ENCODE measurements at regions not wholly inside any gene's neighbourhood (a gene's known extent, or its start where the extent isn't known, plus 50 kb on each side); places are given as distances from the start of the nearest gene placed in this dataset.

DNA sequence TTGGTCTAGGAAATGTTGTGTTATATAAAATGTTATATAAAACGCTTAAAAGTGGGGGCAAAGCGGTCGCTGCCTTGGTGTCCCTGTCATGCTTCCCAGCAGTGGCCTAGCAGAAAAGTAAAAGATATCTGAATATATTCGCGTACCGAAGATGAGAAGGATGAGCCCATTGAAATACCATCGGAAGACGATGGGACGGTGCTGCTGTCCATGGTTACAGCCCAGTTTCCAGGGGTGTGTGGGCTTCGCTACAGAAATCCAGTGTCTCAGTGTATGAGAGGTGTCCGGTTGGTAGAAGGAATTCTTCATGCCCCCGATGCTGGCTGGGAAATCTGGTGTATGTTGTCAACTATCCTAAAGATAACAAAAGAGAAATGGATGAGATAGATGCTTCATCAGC is 110.9 kb upstream of the DIAPH3 start:
- CTCF ChIA-PET: no interaction called here
- WGBS, 2 experiments (ENCODE audit: extremely low coverage in 2 of 2, insufficient read length in 1 of 2): 60% methylated on average over 3 of the region's 12 CpGs; no CpG with 5 or more reads in 1 of the 2 experiments
- POLR2A ChIA-PET (ENCODE audit: unreplicated experiment): no interaction called here

More for the DNA sequence above, 110.9 kb upstream of the DIAPH3 start:
- TF ChIP-seq, protein P1, sequence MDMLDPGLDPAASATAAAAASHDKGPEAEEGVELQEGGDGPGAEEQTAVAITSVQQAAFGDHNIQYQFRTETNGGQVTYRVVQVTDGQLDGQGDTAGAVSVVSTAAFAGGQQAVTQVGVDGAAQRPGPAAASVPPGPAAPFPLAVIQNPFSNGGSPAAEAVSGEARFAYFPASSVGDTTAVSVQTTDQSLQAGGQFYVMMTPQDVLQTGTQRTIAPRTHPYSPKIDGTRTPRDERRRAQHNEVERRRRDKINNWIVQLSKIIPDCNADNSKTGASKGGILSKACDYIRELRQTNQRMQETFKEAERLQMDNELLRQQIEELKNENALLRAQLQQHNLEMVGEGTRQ (IDR thresholded peaks at IDR 0.05; ENCODE audit: low read depth, low read length): no peak
- TF ChIP-seq RAD21 (IDR thresholded peaks at IDR 0.05; ENCODE audit: low read length) (no peak), SMC3 (IDR thresholded peaks at IDR 0.05; ENCODE audit: low read depth, low read length) (no peak), FOS (IDR thresholded peaks at IDR 0.05; ENCODE audit: low read depth, low read length) (no peak), POLR2A (IDR thresholded peaks at IDR 0.05; ENCODE audit: low read depth, low read length) (no peak), BHLHE40 (IDR thresholded peaks at IDR 0.05; ENCODE audit: low read depth, low read length) (no peak), CEBPB (IDR thresholded peaks at IDR 0.05; ENCODE audit: low read depth, low read length) (no peak), CHD1 (IDR thresholded peaks at IDR 0.05; ENCODE audit: low read depth, low read length) (no peak), MAFK (IDR thresholded peaks at IDR 0.05; ENCODE audit: low read depth, low read length) (no peak), RFX5 (IDR thresholded peaks at IDR 0.05; ENCODE audit: low read depth, low read length) (no peak), MXI1 (IDR thresholded peaks at IDR 0.05; ENCODE audit: borderline replicate concordance, low read depth, low read length) (no peak), NFE2L2 (IDR thresholded peaks at IDR 0.05; ENCODE audit: low read depth, low read length) (no peak), MAZ (IDR thresholded peaks at IDR 0.05; ENCODE audit: borderline replicate concordance, low read depth, low read length) (no peak), RCOR1 (IDR thresholded peaks at IDR 0.05; ENCODE audit: insufficient replicate concordance, low read length) (no peak)
- TF ChIP-seq, protein P2, sequence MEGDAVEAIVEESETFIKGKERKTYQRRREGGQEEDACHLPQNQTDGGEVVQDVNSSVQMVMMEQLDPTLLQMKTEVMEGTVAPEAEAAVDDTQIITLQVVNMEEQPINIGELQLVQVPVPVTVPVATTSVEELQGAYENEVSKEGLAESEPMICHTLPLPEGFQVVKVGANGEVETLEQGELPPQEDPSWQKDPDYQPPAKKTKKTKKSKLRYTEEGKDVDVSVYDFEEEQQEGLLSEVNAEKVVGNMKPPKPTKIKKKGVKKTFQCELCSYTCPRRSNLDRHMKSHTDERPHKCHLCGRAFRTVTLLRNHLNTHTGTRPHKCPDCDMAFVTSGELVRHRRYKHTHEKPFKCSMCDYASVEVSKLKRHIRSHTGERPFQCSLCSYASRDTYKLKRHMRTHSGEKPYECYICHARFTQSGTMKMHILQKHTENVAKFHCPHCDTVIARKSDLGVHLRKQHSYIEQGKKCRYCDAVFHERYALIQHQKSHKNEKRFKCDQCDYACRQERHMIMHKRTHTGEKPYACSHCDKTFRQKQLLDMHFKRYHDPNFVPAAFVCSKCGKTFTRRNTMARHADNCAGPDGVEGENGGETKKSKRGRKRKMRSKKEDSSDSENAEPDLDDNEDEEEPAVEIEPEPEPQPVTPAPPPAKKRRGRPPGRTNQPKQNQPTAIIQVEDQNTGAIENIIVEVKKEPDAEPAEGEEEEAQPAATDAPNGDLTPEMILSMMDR (conservative IDR thresholded peaks at IDR 0.05; ENCODE audit: low read depth, low read length): no peak
- TF ChIP-seq, protein P3, sequence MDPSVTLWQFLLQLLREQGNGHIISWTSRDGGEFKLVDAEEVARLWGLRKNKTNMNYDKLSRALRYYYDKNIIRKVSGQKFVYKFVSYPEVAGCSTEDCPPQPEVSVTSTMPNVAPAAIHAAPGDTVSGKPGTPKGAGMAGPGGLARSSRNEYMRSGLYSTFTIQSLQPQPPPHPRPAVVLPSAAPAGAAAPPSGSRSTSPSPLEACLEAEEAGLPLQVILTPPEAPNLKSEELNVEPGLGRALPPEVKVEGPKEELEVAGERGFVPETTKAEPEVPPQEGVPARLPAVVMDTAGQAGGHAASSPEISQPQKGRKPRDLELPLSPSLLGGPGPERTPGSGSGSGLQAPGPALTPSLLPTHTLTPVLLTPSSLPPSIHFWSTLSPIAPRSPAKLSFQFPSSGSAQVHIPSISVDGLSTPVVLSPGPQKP (IDR thresholded peaks at IDR 0.05; ENCODE audit: borderline replicate concordance, low read depth, low read length): no peak
- no peak overlapping the region for H3K4ac ChIP-seq (ENCODE audit: low read depth, low read length)
- H3K4me1 ChIP-seq (ENCODE audit: control insufficient read depth, insufficient read depth, low read length): no peaks in the 10 kb centered on the region
- dilution Hi-C loops (cut with HindIII; ENCODE audit: low sequenced_read_pairs, unreplicated experiment) (no loop called here), intact Hi-C loops (cut with micrococcal nuclease) (no loop called here), in situ Hi-C loops (cut with MboI; ENCODE audit: low sequenced_read_pairs) (no loop called here)
- no peak overlapping the region for H4K5ac ChIP-seq (ENCODE audit: low read depth, low read length)
- H4K8ac ChIP-seq (ENCODE audit: low read depth in 2 of 2, low read length in 2 of 2): no peak overlapping the region
- no peak overlapping the region for H2AFZ ChIP-seq (replicated peaks; ENCODE audit: low read length, poor library complexity)
- H2AK5ac ChIP-seq (ENCODE audit: low read depth, low read length): no peak overlapping the region
- no peak overlapping the region for H2BK120ac ChIP-seq (ENCODE audit: low read depth, low read length)
- no peak overlapping the region for H3K56ac ChIP-seq (ENCODE audit: extremely low read depth, insufficient read depth, low read length)
- H3K18ac ChIP-seq (ENCODE audit: low read depth, low read length): no peak overlapping the region
- H3K9me3 ChIP-seq (ENCODE audit: control insufficient read depth, insufficient read depth, low read length): no peaks in the 10 kb centered on the region
- no peak overlapping the region for H2BK5ac ChIP-seq (ENCODE audit: low read depth, low read length, poor library complexity, severe bottlenecking)
- no peaks in the 10 kb centered on the region for H4K20me1 ChIP-seq (ENCODE audit: insufficient read depth, low read length)
- DNase-seq (no peak), ATAC-seq (ENCODE audit: low read depth) (no peak)
- H3K36me3 ChIP-seq (ENCODE audit: control insufficient read depth, insufficient read depth, low read length): no peaks in the 10 kb centered on the region
- no peaks in the 10 kb centered on the region; the same call in 1 of the 2 replicates for H3K27me3 ChIP-seq (ENCODE audit: control insufficient read depth, insufficient read depth, low read length)
- H3K4me3 ChIP-seq (ENCODE audit: insufficient read depth, low read depth, low read length): no peak overlapping the region
- H4K91ac ChIP-seq (ENCODE audit: insufficient read depth, low read depth, low read length): no peak overlapping the region
- no peak overlapping the region for H2BK15ac ChIP-seq (ENCODE audit: low read depth, low read length)
- H3K9me1 ChIP-seq (ENCODE audit: insufficient read depth, low read length): no peaks in the 10 kb centered on the region
- H2BK20ac ChIP-seq (ENCODE audit: low read depth, low read length): no peak overlapping the region
- H3K9ac ChIP-seq (ENCODE audit: low read depth, low read length): no peak overlapping the region
- no peak overlapping the region for H3K14ac ChIP-seq (replicated peaks; ENCODE audit: low read depth, low read length)
- H2AK9ac ChIP-seq (replicated peaks; ENCODE audit: low read depth, low read length, poor library complexity): no peak overlapping the region
- H3K23ac ChIP-seq (ENCODE audit: low read depth, low read length): no peak overlapping the region
- no peak overlapping the region for H3K4me2 ChIP-seq (ENCODE audit: low read depth, low read length)
- H3K79me1 ChIP-seq (ENCODE audit: low read depth in 1 of 2, low read length in 2 of 2): no peaks in the 10 kb centered on the region
- BruUV-seq (replicated peaks): no TSS peak
- no peak overlapping the region for H3K27ac ChIP-seq (ENCODE audit: insufficient read depth, low read length)

Measured in IMR-90 (cell line).